ENCODE measurements at regions not wholly inside any gene's neighbourhood (a gene's known extent, or its start where the extent isn't known, plus 50 kb on each side); places are given as distances from the start of the nearest gene placed in this dataset.

DNA sequence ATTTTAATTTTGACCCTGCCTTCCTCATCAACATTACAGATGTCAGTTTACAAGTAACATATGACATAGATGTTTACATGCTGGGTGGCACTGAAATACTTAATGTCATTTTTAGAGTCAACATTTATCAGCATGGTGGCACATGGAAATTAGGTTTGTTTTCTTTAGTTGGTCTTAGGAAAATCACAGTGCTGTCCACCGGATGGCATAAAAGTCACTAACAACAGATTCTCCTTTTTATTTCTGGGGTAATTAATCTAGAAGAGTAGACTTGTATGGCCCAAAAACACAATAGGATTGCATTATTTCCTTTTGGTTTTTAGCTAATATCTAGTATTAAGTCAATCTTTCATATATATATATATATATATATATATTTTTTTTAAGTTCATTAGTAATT is 88.6 kb upstream of the HHIP start:
- no peaks in the 10 kb centered on the region for H3K36me3 ChIP-seq (ENCODE audit: insufficient read depth, low read length)
- no peak overlapping the region for H3K4me2 ChIP-seq (ENCODE audit: low read depth, low read length, poor library complexity, severe bottlenecking)
- H3K4me1 ChIP-seq (ENCODE audit: low read length), result no peaks in the 10 kb centered on the region
- H3K9me2 ChIP-seq (replicated peaks; ENCODE audit: insufficient read depth, low read length), result no peaks in the 10 kb centered on the region
- no peak overlapping the region for H2AFZ ChIP-seq (ENCODE audit: low read length)
- no peak overlapping the region for H3K9ac ChIP-seq (ENCODE audit: low read length)
- no peak for DNase-seq
- H3K27me3 ChIP-seq (ENCODE audit: low read length), result no peaks in the 10 kb centered on the region
- no peaks in the 10 kb centered on the region for H3K9me3 ChIP-seq (ENCODE audit: low read length)
- no peak overlapping the region for H3K27ac ChIP-seq (ENCODE audit: low read length)
- H3K79me2 ChIP-seq (ENCODE audit: low read length), result no peaks in the 10 kb centered on the region
- no peaks in the 10 kb centered on the region for H4K20me1 ChIP-seq (ENCODE audit: insufficient read depth, low read depth, low read length)
- no peak overlapping the region for H3K4me3 ChIP-seq (ENCODE audit: low read length)

DNA sequence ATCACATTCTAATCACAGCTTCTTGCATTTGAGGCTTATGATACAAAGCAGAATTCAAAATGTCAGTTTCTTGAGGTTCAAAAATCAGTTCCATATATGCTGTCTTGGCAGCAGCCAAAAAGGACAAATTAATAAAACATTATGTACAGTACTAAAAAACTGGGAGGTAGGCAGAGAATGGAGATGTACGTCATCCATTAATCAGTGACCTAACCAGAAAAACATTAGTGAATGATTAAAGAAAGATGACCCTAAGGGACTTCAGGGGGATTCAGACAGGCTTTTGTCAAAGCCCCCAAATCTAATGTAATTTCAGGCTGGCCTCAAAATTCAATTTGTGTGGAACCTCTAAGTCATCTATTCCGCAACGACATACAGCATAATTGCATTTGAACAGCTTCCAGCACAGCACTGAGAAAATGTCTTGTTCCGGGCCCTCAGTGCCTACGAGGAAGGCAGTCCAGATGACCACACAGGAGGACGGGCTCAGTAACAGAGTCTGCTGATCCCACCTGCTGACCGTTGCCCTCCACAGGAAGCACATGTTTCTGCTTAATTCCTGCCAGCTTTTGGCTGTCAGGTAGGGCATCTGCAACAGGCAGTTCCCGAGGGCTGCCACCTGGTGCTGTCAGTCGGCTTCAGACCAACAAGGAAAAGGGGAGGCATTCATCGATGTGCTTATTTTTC is 83.8 kb upstream of the HHIP start:
- Histone ChIP-seq H3K4me2 (ENCODE audit: low read depth, low read length, poor library complexity, severe bottlenecking) (no peak overlapping the region), H3K27me3 (ENCODE audit: low read length) (no peaks in the 10 kb centered on the region), H3K79me2 (ENCODE audit: low read length) (no peaks in the 10 kb centered on the region), H3K4me1 (ENCODE audit: low read length) (no peaks in the 10 kb centered on the region), H2AFZ (ENCODE audit: low read length) (no peak overlapping the region), H3K9ac (ENCODE audit: low read length) (no peak overlapping the region), H3K27ac (ENCODE audit: low read length) (no peak overlapping the region), H3K36me3 (ENCODE audit: insufficient read depth, low read length) (no peaks in the 10 kb centered on the region), H4K20me1 (ENCODE audit: insufficient read depth, low read depth, low read length) (no peaks in the 10 kb centered on the region), H3K9me2 (replicated peaks; ENCODE audit: insufficient read depth, low read length) (no peaks in the 10 kb centered on the region), H3K4me3 (ENCODE audit: low read length) (no peak overlapping the region), H3K9me3 (ENCODE audit: low read length) (no peaks in the 10 kb centered on the region)
- DNase-seq, result no peak

DNA sequence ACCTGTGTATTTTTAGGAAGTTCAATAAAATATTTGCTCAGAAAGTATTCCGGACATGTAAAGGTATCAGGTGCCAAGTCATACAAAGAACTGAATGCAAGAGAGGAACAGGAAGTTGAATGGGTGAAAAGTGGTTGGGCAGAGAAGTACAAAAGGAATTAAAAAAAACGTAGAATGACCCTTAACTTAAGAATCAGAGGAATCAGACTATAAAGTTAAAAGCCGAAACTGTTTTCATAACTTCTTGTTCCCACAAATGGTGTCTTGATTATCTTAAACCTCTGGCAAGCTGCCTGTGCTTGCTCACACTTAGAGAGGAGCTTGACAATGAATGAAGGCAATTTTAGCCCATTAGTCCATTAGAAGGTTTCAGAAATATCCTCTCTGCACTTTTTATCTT is 81.6 kb upstream of the HHIP start:
- no peak overlapping the region for H3K9ac ChIP-seq (ENCODE audit: low read length)
- no peaks in the 10 kb centered on the region for H3K4me1 ChIP-seq (ENCODE audit: low read length)
- H3K9me2 ChIP-seq (replicated peaks; ENCODE audit: insufficient read depth, low read length), result no peaks in the 10 kb centered on the region
- H3K36me3 ChIP-seq (ENCODE audit: insufficient read depth, low read length), result no peaks in the 10 kb centered on the region
- H3K27ac ChIP-seq (ENCODE audit: low read length), result no peak overlapping the region
- H3K9me3 ChIP-seq (ENCODE audit: low read length), result no peaks in the 10 kb centered on the region
- no peak overlapping the region for H3K4me2 ChIP-seq (ENCODE audit: low read depth, low read length, poor library complexity, severe bottlenecking)
- DNase-seq, result no peak
- no peaks in the 10 kb centered on the region for H3K79me2 ChIP-seq (ENCODE audit: low read length)
- H3K27me3 ChIP-seq (ENCODE audit: low read length), result no peaks in the 10 kb centered on the region
- no peaks in the 10 kb centered on the region for H4K20me1 ChIP-seq (ENCODE audit: insufficient read depth, low read depth, low read length)
- H2AFZ ChIP-seq (ENCODE audit: low read length), result no peak overlapping the region
- H3K4me3 ChIP-seq (ENCODE audit: low read length), result no peak overlapping the region

DNA sequence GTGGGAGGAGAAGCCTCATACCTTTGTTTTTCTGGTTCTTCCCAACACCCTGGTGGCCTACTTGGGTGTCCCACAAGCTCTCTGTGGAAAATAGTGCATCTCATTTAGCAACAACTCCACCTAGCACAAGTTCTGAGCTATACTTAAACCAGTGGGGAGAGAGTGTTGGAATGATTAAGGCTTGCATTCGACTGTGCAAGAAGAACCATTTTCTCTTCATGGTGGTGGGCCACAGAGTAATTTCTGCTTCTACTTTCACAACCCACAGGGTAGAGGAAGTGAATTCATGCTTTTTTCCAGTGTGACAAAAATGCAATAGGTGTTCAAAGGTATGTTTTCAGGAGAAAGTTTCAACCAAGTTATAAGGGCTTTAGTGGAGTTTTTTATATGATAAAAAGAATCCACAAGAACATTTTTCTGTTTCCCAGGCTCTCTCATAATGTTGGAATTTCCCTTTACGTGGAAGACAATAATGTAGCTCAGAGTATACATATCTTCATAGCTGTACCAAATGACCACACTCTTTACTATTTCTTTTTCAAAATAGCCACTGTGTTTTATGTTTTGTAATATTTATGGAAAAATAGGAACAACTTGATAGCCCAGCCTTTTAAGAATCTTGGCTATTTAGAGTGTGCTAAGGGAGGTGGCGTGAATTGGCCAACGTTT is 80.3 kb upstream of the HHIP start:
- Histone ChIP-seq H3K9ac (ENCODE audit: low read length) (no peak overlapping the region), H3K27me3 (ENCODE audit: low read length) (no peaks in the 10 kb centered on the region), H3K36me3 (ENCODE audit: insufficient read depth, low read length) (no peaks in the 10 kb centered on the region), H3K9me2 (replicated peaks; ENCODE audit: insufficient read depth, low read length) (no peaks in the 10 kb centered on the region), H3K4me3 (ENCODE audit: low read length) (no peak overlapping the region), H3K4me2 (ENCODE audit: low read depth, low read length, poor library complexity, severe bottlenecking) (no peak overlapping the region), H3K4me1 (ENCODE audit: low read length) (no peaks in the 10 kb centered on the region), H3K27ac (ENCODE audit: low read length) (no peak overlapping the region), H2AFZ (ENCODE audit: low read length) (no peak overlapping the region), H3K79me2 (ENCODE audit: low read length) (no peaks in the 10 kb centered on the region), H3K9me3 (ENCODE audit: low read length) (no peaks in the 10 kb centered on the region), H4K20me1 (ENCODE audit: insufficient read depth, low read depth, low read length) (no peaks in the 10 kb centered on the region)
- DNase-seq, result no peak

DNA sequence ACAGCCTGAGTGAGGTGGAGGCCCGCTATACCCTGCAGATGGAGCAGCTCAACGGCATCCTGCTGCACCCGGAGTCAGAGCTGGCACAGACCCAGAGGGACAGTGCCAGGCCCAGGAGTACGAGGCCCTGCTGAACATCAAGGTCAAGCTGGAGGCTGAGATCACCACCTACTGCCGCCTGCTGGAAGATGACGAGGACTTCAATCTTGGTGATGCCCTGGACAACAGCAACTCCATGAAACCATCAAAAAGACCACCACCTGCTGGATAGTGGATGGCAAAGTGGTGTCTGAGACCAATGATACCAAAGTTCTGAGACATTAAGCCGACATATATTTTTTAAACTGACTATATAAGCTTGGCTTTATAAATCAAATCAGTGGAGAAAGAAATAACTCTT is 73.3 kb upstream of the HHIP start:
- peak; percentile 67 for DNase-seq
- Histone ChIP-seq H3K9me2 (replicated peaks; ENCODE audit: insufficient read depth, low read length) (no peaks in the 10 kb centered on the region), H3K27me3 (ENCODE audit: low read length) (no peaks in the 10 kb centered on the region), H3K4me2 (ENCODE audit: low read depth, low read length, poor library complexity, severe bottlenecking) (no peak overlapping the region), H4K20me1 (ENCODE audit: insufficient read depth, low read depth, low read length) (no peaks in the 10 kb centered on the region), H2AFZ (ENCODE audit: low read length) (no peak overlapping the region), H3K27ac (ENCODE audit: low read length) (no peak overlapping the region), H3K4me3 (ENCODE audit: low read length) (no peak overlapping the region), H3K36me3 (ENCODE audit: insufficient read depth, low read length) (no peaks in the 10 kb centered on the region), H3K79me2 (ENCODE audit: low read length) (no peaks in the 10 kb centered on the region), H3K9me3 (ENCODE audit: low read length) (no peaks in the 10 kb centered on the region), H3K9ac (ENCODE audit: low read length) (no peak overlapping the region), H3K4me1 (ENCODE audit: low read length) (no peaks in the 10 kb centered on the region)

DNA sequence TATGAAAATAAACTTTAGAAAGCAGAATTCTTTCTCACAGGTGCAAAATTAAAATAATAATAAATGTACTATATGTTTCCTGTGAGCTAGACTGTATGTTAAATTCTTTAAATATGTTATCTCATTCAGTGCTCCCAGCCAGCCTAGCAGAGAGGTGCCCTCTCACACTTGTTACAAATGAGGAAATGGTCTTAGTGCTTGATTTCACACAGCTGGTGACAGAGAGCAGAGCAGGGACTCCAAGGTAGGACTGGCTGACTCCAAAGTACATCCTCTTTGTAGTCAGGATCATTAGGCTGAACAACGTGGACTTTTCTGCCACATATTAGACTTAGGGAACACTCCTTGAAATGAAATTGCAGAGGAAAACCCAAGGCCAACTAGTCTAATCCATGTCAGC is 72.0 kb upstream of the HHIP start:
- Histone ChIP-seq H3K27me3 (ENCODE audit: low read length) (no peaks in the 10 kb centered on the region), H3K27ac (ENCODE audit: low read length) (no peak overlapping the region), H3K4me1 (ENCODE audit: low read length) (no peaks in the 10 kb centered on the region), H3K9ac (ENCODE audit: low read length) (no peak overlapping the region), H3K79me2 (ENCODE audit: low read length) (no peaks in the 10 kb centered on the region), H4K20me1 (ENCODE audit: insufficient read depth, low read depth, low read length) (no peaks in the 10 kb centered on the region), H3K4me3 (ENCODE audit: low read length) (no peak overlapping the region), H2AFZ (ENCODE audit: low read length) (no peak overlapping the region), H3K9me2 (replicated peaks; ENCODE audit: insufficient read depth, low read length) (no peaks in the 10 kb centered on the region), H3K4me2 (ENCODE audit: low read depth, low read length, poor library complexity, severe bottlenecking) (no peak overlapping the region), H3K36me3 (ENCODE audit: insufficient read depth, low read length) (no peaks in the 10 kb centered on the region), H3K9me3 (ENCODE audit: low read length) (no peaks in the 10 kb centered on the region)
- DNase-seq, result peak; percentile 58

DNA sequence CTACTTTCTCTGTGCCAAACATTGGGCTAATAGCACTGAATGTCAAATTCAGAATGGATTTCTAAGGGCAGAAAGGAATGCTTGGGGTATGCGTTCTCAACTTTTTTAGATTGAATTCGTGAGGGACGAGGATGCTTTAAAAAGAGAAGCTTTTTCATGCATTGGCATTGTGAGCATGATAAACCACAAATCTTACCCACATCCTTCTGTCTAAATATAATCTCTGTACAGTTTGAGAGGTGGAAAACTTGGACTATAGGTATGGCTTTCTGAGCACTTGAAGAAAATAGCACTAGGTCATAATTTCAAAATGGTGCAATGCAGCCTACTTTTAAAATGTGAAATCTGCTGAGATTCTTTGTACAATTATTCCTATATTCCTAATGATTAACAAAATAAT is 71.4 kb upstream of the HHIP start:
- Histone ChIP-seq H3K9me3 (ENCODE audit: low read length) (no peaks in the 10 kb centered on the region), H3K4me2 (ENCODE audit: low read depth, low read length, poor library complexity, severe bottlenecking) (no peak overlapping the region), H3K4me3 (ENCODE audit: low read length) (no peak overlapping the region), H3K79me2 (ENCODE audit: low read length) (no peaks in the 10 kb centered on the region), H3K9me2 (replicated peaks; ENCODE audit: insufficient read depth, low read length) (no peaks in the 10 kb centered on the region), H3K9ac (ENCODE audit: low read length) (no peak overlapping the region), H4K20me1 (ENCODE audit: insufficient read depth, low read depth, low read length) (no peaks in the 10 kb centered on the region), H3K27ac (ENCODE audit: low read length) (no peak overlapping the region), H2AFZ (ENCODE audit: low read length) (no peak overlapping the region), H3K4me1 (ENCODE audit: low read length) (no peaks in the 10 kb centered on the region), H3K27me3 (ENCODE audit: low read length) (no peaks in the 10 kb centered on the region), H3K36me3 (ENCODE audit: insufficient read depth, low read length) (no peaks in the 10 kb centered on the region)
- no peak for DNase-seq

DNA sequence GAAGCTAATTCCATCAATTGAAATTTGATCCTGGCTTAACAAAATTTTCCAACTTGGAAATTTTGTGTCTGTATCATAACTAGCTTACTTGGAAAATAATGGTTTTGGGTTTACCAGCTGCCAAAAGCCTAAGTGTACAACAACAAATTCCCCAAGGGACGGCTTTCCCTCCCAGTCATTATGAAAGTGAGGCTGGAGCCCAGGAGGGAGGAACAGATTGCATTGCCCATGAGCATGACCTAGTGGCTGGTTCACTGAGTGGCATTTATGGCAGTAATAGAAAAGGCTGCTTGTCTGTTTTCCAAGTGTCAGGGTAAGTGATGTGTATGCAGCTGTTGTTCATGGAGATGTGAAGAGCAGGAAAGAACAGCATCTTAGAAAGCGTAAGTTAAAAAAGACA is 70.8 kb upstream of the HHIP start:
- Histone ChIP-seq H3K36me3 (ENCODE audit: insufficient read depth, low read length) (no peaks in the 10 kb centered on the region), H3K4me1 (ENCODE audit: low read length) (no peaks in the 10 kb centered on the region), H3K79me2 (ENCODE audit: low read length) (no peaks in the 10 kb centered on the region), H3K27ac (ENCODE audit: low read length) (no peak overlapping the region), H3K27me3 (ENCODE audit: low read length) (no peaks in the 10 kb centered on the region), H3K9me3 (ENCODE audit: low read length) (no peaks in the 10 kb centered on the region), H3K9me2 (replicated peaks; ENCODE audit: insufficient read depth, low read length) (no peaks in the 10 kb centered on the region), H3K4me2 (ENCODE audit: low read depth, low read length, poor library complexity, severe bottlenecking) (no peak overlapping the region), H4K20me1 (ENCODE audit: insufficient read depth, low read depth, low read length) (no peaks in the 10 kb centered on the region), H3K4me3 (ENCODE audit: low read length) (no peak overlapping the region), H3K9ac (ENCODE audit: low read length) (no peak overlapping the region), H2AFZ (ENCODE audit: low read length) (no peak overlapping the region)
- no peak for DNase-seq
